Esophagus muscularis mucosa (tissue), 3 donors: ENCODE measurements at regions not wholly inside any gene's neighbourhood (a gene's known extent, or its start where the extent isn't known, plus 50 kb on each side); places are given as distances from the start of the nearest gene placed in this dataset.

ENCODE experiments used
- CTCF ChIP-seq, 3 experiments: fragments of 200-600 bp in 2 of 3; fragments of 450-650 bp in 1 of 3; sonication (generic) in 2 of 3; IDR thresholded peaks; one replicate each; pipeline ENCODE4 v1.5.1; 2017 to 2019; ENCODE audit warnings: antibody characterized with exemption in 3 of 3, mild to moderate bottlenecking in 2 of 3, moderate library complexity in 1 of 3
- EP300 ChIP-seq: sonication (generic); formaldehyde crosslinking; IDR thresholded peaks from one replicate; pipeline ENCODE4 v1.6.1; 2017; ENCODE audit warnings: antibody characterized with exemption

DNA sequence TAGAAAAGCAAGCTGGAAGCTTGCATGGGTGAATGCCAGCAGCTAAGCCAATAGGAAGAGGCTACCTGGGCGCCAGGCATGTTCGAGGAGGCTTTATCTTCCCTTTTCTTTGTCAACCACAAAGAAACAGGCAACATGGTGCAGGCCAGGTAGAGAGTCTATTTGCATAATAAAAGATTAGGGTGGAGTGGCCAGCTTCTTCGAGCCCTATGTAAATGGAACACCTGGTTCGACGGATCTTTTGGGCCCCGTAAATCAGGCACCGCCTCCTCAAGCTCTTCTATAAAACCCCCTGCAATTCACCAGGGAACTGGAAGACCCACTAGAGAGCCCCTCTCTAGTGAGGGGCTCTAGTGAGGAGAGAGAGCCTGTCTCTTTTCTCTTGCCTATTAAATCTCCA, 1106.2 kb upstream of the CELF2 start:
- TF ChIP-seq CTCF (IDR thresholded peaks at IDR 0.05): no peak
- TF ChIP-seq EP300: no peak
